ENCODE measurements at regions not wholly inside any gene's neighbourhood (a gene's known extent, or its start where the extent isn't known, plus 50 kb on each side); places are given as distances from the start of the nearest gene placed in this dataset.

- H3K18ac ChIP-seq (ENCODE audit: low read length): no peak overlapping the region
- H3K14ac ChIP-seq (ENCODE audit: low read length): no peak overlapping the region
- peak overlapping the region; percentile 27 for H2AFZ ChIP-seq (ENCODE audit: low read length)
- H3K4me1 ChIP-seq (ENCODE audit: control insufficient read depth in 2 of 2, insufficient read depth in 1 of 2, low read depth in 1 of 2, low read length in 2 of 2): peaks cover 0 to 4% of the 10 kb centered on the region in 2 donors
- no peak overlapping the region for H2BK12ac ChIP-seq (ENCODE audit: low read length)
- no peak overlapping the region for H2AK5ac ChIP-seq (ENCODE audit: low read depth, low read length)
- WGBS, 2 donors (ENCODE audit: extremely low coverage in 2 of 2, insufficient read length in 2 of 2, insufficient replicate concordance in 1 of 2): no CpG with 5 or more reads among the region's 2 CpGs
- peaks cover 0 to 5% of the 10 kb centered on the region in 2 donors for H3K9me3 ChIP-seq (replicated peaks in 1 of 2; ENCODE audit: control insufficient read depth in 2 of 2, insufficient read depth in 1 of 2, low read depth in 1 of 2, low read length in 2 of 2)
- H3K4me3 ChIP-seq (ENCODE audit: low read length in 2 of 2): no peak overlapping the region
- no peak overlapping the region for H2BK15ac ChIP-seq (ENCODE audit: low read length)
- H3K4me2 ChIP-seq (ENCODE audit: insufficient read depth, low read length, poor library complexity, severe bottlenecking): no peak overlapping the region
- no peaks in the 10 kb centered on the region for H3K36me3 ChIP-seq (replicated peaks in 1 of 2; ENCODE audit: control insufficient read depth in 2 of 2, insufficient read depth in 2 of 2, low read length in 2 of 2)
- H3K27me3 ChIP-seq (ENCODE audit: control insufficient read depth in 3 of 3, insufficient read depth in 3 of 3, low read depth in 1 of 3, low read length in 3 of 3): no peaks in the 10 kb centered on the region
- H3K79me1 ChIP-seq (ENCODE audit: low read depth, low read length): no peaks in the 10 kb centered on the region
- no peak overlapping the region for H2BK5ac ChIP-seq (ENCODE audit: low read length)
- no peak overlapping the region for H3K27ac ChIP-seq (replicated peaks; ENCODE audit: low read length)
- no peak overlapping the region for H4K8ac ChIP-seq (ENCODE audit: low read depth, low read length)
- H4K91ac ChIP-seq (ENCODE audit: low read depth, low read length, poor library complexity): no peak overlapping the region
- H3K9ac ChIP-seq (ENCODE audit: low read depth, low read length, poor library complexity): no peak overlapping the region
- no peak overlapping the region for H3K23ac ChIP-seq (ENCODE audit: low read depth, low read length, poor library complexity)
- no peak overlapping the region for H3K4ac ChIP-seq (ENCODE audit: low read length)
- H2BK120ac ChIP-seq (ENCODE audit: low read depth, low read length): no peak overlapping the region
- no peak for DNase-seq (ENCODE audit: low spot score)
Measured at GRCh38 chr4:123755655-123756054, 359.1 kb downstream of the SPRY1 start.

GRCh38 chr4:123767806-123768205 lies 371.2 kb downstream of the SPRY1 start:
- Histone ChIP-seq H3K4me1 (ENCODE audit: control insufficient read depth in 2 of 2, insufficient read depth in 1 of 2, low read depth in 1 of 2, low read length in 2 of 2) (no peaks in the 10 kb centered on the region), H3K18ac (ENCODE audit: low read length) (no peak overlapping the region), H3K36me3 (replicated peaks in 1 of 2; ENCODE audit: control insufficient read depth in 2 of 2, insufficient read depth in 2 of 2, low read length in 2 of 2) (no peaks in the 10 kb centered on the region), H3K9me3 (replicated peaks in 1 of 2; ENCODE audit: control insufficient read depth in 2 of 2, insufficient read depth in 1 of 2, low read depth in 1 of 2, low read length in 2 of 2) (peaks cover 0 to 13% of the 10 kb centered on the region in 2 donors), H4K8ac (ENCODE audit: low read depth, low read length) (no peak overlapping the region), H3K23ac (ENCODE audit: low read depth, low read length, poor library complexity) (no peak overlapping the region), H2BK12ac (ENCODE audit: low read length) (no peak overlapping the region), H2BK5ac (ENCODE audit: low read length) (no peak overlapping the region), H4K91ac (ENCODE audit: low read depth, low read length, poor library complexity) (no peak overlapping the region), H2BK15ac (ENCODE audit: low read length) (no peak overlapping the region), H3K27me3 (ENCODE audit: control insufficient read depth in 3 of 3, insufficient read depth in 3 of 3, low read depth in 1 of 3, low read length in 3 of 3) (no peaks in the 10 kb centered on the region), H3K4ac (ENCODE audit: low read length) (no peak overlapping the region), H2BK120ac (ENCODE audit: low read depth, low read length) (no peak overlapping the region), H2AFZ (ENCODE audit: low read length) (no peak overlapping the region), H3K14ac (ENCODE audit: low read length) (no peak overlapping the region), H3K4me3 (ENCODE audit: low read length in 2 of 2) (no peak overlapping the region), H3K4me2 (ENCODE audit: insufficient read depth, low read length, poor library complexity, severe bottlenecking) (no peak overlapping the region), H3K9ac (ENCODE audit: low read depth, low read length, poor library complexity) (no peak overlapping the region), H3K27ac (replicated peaks; ENCODE audit: low read length) (no peak overlapping the region), H2AK5ac (ENCODE audit: low read depth, low read length) (no peak overlapping the region), H3K79me1 (ENCODE audit: low read depth, low read length) (no peaks in the 10 kb centered on the region)
- DNase-seq (ENCODE audit: low spot score): no peak
- WGBS, 2 donors (ENCODE audit: extremely low coverage in 2 of 2, insufficient read length in 2 of 2, insufficient replicate concordance in 1 of 2): no CpG with 5 or more reads among the region's 2 CpGs

DNA sequence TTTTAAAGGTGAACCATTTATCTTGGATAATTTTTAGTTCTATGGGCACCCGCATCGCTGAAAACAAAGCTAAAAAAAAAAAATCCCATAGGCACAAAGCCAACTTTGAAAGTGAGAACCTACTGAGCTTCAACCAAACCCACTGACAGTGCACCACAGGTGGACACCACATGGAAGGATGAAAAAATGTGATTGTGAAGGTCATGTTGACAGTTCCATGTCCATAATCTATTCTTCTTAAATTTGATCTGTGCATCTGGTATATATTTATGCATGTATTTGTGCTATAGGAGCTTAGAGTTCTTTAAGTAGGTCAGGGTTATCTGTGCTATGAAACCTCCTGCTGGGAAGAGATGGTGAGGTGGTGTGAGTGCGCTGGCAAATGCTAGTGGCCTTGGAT lies 374.3 kb downstream of the SPRY1 start:
- Histone ChIP-seq H2AFZ (ENCODE audit: low read length) (no peak overlapping the region), H2BK15ac (ENCODE audit: low read length) (no peak overlapping the region), H2BK120ac (ENCODE audit: low read depth, low read length) (no peak overlapping the region), H2BK12ac (ENCODE audit: low read length) (no peak overlapping the region), H3K9me3 (replicated peaks in 1 of 2; ENCODE audit: control insufficient read depth in 2 of 2, insufficient read depth in 1 of 2, low read depth in 1 of 2, low read length in 2 of 2) (peaks cover 2 to 7% of the 10 kb centered on the region in 2 donors), H3K27ac (replicated peaks; ENCODE audit: low read length) (no peak overlapping the region), H4K8ac (ENCODE audit: low read depth, low read length) (no peak overlapping the region), H3K36me3 (replicated peaks in 1 of 2; ENCODE audit: control insufficient read depth in 2 of 2, insufficient read depth in 2 of 2, low read length in 2 of 2) (no peaks in the 10 kb centered on the region), H3K4ac (ENCODE audit: low read length) (no peak overlapping the region), H3K4me2 (ENCODE audit: insufficient read depth, low read length, poor library complexity, severe bottlenecking) (no peak overlapping the region), H3K27me3 (ENCODE audit: control insufficient read depth in 3 of 3, insufficient read depth in 3 of 3, low read depth in 1 of 3, low read length in 3 of 3) (no peaks in the 10 kb centered on the region), H2AK5ac (ENCODE audit: low read depth, low read length) (no peak overlapping the region), H3K18ac (ENCODE audit: low read length) (no peak overlapping the region), H3K79me1 (ENCODE audit: low read depth, low read length) (no peaks in the 10 kb centered on the region), H3K14ac (ENCODE audit: low read length) (no peak overlapping the region), H3K4me3 (ENCODE audit: low read length in 2 of 2) (no peak overlapping the region), H3K9ac (ENCODE audit: low read depth, low read length, poor library complexity) (no peak overlapping the region), H2BK5ac (ENCODE audit: low read length) (no peak overlapping the region), H3K23ac (ENCODE audit: low read depth, low read length, poor library complexity) (no peak overlapping the region), H3K4me1 (ENCODE audit: control insufficient read depth in 2 of 2, insufficient read depth in 1 of 2, low read depth in 1 of 2, low read length in 2 of 2) (no peaks in the 10 kb centered on the region), H4K91ac (ENCODE audit: low read depth, low read length, poor library complexity) (no peak overlapping the region)
- no peak for DNase-seq (ENCODE audit: low spot score)
- WGBS, 2 donors (ENCODE audit: extremely low coverage in 2 of 2, insufficient read length in 2 of 2, insufficient replicate concordance in 1 of 2): no CpG with 5 or more reads among the region's 3 CpGs

DNA sequence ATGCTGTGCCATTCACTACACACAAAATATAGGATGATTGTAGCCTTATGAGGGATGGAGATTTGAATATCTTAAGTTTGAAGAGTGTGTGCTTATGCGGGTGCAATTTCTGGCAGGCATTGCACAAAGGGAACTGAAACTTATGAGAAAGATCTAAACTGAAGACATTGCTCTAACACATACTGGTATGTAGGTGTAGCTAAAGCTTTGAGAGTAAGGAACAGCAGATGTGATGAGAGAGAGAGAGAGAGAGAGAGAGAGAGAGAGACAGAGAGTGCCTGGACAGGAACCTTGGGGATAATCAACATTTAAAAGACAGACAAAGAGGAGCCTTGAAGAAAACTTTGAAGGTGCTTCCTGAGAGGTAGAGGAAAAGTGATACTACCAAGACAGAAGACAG lies 379.7 kb downstream of the SPRY1 start:
- Histone ChIP-seq H4K8ac (ENCODE audit: low read depth, low read length) (no peak overlapping the region), H3K9ac (ENCODE audit: low read depth, low read length, poor library complexity) (no peak overlapping the region), H3K14ac (ENCODE audit: low read length) (no peak overlapping the region), H3K23ac (ENCODE audit: low read depth, low read length, poor library complexity) (no peak overlapping the region), H3K36me3 (replicated peaks in 1 of 2; ENCODE audit: control insufficient read depth in 2 of 2, insufficient read depth in 2 of 2, low read length in 2 of 2) (no peaks in the 10 kb centered on the region), H2BK12ac (ENCODE audit: low read length) (no peak overlapping the region), H2BK5ac (ENCODE audit: low read length) (no peak overlapping the region), H3K79me1 (ENCODE audit: low read depth, low read length) (no peaks in the 10 kb centered on the region), H2AK5ac (ENCODE audit: low read depth, low read length) (no peak overlapping the region), H2BK120ac (ENCODE audit: low read depth, low read length) (no peak overlapping the region), H3K9me3 (replicated peaks in 1 of 2; ENCODE audit: control insufficient read depth in 2 of 2, insufficient read depth in 1 of 2, low read depth in 1 of 2, low read length in 2 of 2) (peaks cover 2 to 11% of the 10 kb centered on the region in 2 donors), H2AFZ (ENCODE audit: low read length) (no peak overlapping the region), H3K4me1 (ENCODE audit: control insufficient read depth in 2 of 2, insufficient read depth in 1 of 2, low read depth in 1 of 2, low read length in 2 of 2) (no peaks in the 10 kb centered on the region), H3K27ac (replicated peaks; ENCODE audit: low read length) (no peak overlapping the region), H4K91ac (ENCODE audit: low read depth, low read length, poor library complexity) (no peak overlapping the region), H3K4me3 (ENCODE audit: low read length in 2 of 2) (no peak overlapping the region), H3K4me2 (ENCODE audit: insufficient read depth, low read length, poor library complexity, severe bottlenecking) (no peak overlapping the region), H3K27me3 (ENCODE audit: control insufficient read depth in 3 of 3, insufficient read depth in 3 of 3, low read depth in 1 of 3, low read length in 3 of 3) (no peaks in the 10 kb centered on the region), H2BK15ac (ENCODE audit: low read length) (no peak overlapping the region), H3K4ac (ENCODE audit: low read length) (no peak overlapping the region), H3K18ac (ENCODE audit: low read length) (no peak overlapping the region)
- WGBS, 2 donors (ENCODE audit: extremely low coverage in 2 of 2, insufficient read length in 2 of 2, insufficient replicate concordance in 1 of 2): no CpG with 5 or more reads among the region's 1 CpG
- no peak for DNase-seq (ENCODE audit: low spot score)
